ENCODE measurements at regions not wholly inside any gene's neighbourhood (a gene's known extent, or its start where the extent isn't known, plus 50 kb on each side); places are given as distances from the start of the nearest gene placed in this dataset.

DNA sequence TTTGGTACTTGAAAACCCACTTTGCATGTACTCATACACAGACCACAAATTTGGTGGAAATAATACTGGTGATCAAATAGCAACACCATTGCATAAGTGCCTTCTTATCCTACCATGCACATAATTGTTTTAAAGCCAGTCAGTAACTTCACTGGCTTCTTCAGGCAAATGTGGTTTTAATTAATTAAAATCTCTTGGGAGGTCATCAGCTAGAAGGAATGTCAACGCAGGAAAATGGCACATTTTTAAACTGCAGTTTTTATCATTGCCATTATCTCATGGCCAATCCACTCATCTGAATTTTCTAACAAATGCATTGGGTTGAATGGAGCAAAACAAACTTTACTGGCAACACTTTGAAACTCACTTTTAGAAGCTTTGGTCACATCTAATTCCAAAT is 105.7 kb upstream of the ZPLD1 start:
- Histone ChIP-seq H3K79me2 (ENCODE audit: insufficient read depth, low read depth) (no peaks in the 10 kb centered on the region), H3K9ac (no peak overlapping the region), H4K20me1 (ENCODE audit: insufficient read depth) (no peaks in the 10 kb centered on the region), H3K4me2 (no peak overlapping the region), H3K4me1 (ENCODE audit: low read depth, poor library complexity, severe bottlenecking) (no peaks in the 10 kb centered on the region), H3K27me3 (ENCODE audit: insufficient read depth, low read depth) (no peaks in the 10 kb centered on the region), H3K27ac (no peak overlapping the region), H2AFZ (ENCODE audit: low read depth) (no peak overlapping the region), H3K36me3 (ENCODE audit: insufficient read depth) (no peaks in the 10 kb centered on the region), H3K4me3 (IDR thresholded peaks at IDR 0.05; ENCODE audit: insufficient read depth, low read depth, low read length) (no peak overlapping the region)
- TF ChIP-seq, protein P1, sequence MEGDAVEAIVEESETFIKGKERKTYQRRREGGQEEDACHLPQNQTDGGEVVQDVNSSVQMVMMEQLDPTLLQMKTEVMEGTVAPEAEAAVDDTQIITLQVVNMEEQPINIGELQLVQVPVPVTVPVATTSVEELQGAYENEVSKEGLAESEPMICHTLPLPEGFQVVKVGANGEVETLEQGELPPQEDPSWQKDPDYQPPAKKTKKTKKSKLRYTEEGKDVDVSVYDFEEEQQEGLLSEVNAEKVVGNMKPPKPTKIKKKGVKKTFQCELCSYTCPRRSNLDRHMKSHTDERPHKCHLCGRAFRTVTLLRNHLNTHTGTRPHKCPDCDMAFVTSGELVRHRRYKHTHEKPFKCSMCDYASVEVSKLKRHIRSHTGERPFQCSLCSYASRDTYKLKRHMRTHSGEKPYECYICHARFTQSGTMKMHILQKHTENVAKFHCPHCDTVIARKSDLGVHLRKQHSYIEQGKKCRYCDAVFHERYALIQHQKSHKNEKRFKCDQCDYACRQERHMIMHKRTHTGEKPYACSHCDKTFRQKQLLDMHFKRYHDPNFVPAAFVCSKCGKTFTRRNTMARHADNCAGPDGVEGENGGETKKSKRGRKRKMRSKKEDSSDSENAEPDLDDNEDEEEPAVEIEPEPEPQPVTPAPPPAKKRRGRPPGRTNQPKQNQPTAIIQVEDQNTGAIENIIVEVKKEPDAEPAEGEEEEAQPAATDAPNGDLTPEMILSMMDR (conservative IDR thresholded peaks at IDR 0.05; ENCODE audit: low read depth, low read length) = no peak

DNA sequence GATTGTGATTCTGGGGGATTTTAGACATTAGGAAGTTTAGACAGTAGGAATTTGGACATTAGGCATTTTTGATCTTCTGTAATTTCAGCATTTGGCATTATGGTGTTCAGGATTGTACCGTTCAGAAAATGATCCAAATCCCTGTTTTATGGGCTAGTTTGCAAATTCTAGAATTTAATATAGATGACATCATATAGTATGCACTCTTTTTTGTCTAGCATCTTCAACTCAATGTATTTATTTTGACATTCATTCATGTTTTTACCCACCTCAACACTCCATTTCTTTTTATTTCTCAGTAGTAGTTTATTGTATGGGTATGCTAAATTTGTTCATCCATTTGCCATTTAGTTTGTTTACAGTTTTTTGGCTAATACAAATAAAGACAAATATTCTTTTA is 105.3 kb upstream of the ZPLD1 start:
- no peak overlapping the region for H3K9ac ChIP-seq
- no peak overlapping the region for H3K4me2 ChIP-seq
- H2AFZ ChIP-seq (ENCODE audit: low read depth) = no peak overlapping the region
- H3K36me3 ChIP-seq (ENCODE audit: insufficient read depth) = no peaks in the 10 kb centered on the region
- no peak overlapping the region for H3K4me3 ChIP-seq (IDR thresholded peaks at IDR 0.05; ENCODE audit: insufficient read depth, low read depth, low read length)
- TF ChIP-seq, protein P1 (conservative IDR thresholded peaks at IDR 0.05; ENCODE audit: low read depth, low read length) = no peak
- H3K27ac ChIP-seq = no peak overlapping the region
- H3K4me1 ChIP-seq (ENCODE audit: low read depth, poor library complexity, severe bottlenecking) = no peaks in the 10 kb centered on the region
- H3K79me2 ChIP-seq (ENCODE audit: insufficient read depth, low read depth) = no peaks in the 10 kb centered on the region
- H3K27me3 ChIP-seq (ENCODE audit: insufficient read depth, low read depth) = no peaks in the 10 kb centered on the region
- no peaks in the 10 kb centered on the region for H4K20me1 ChIP-seq (ENCODE audit: insufficient read depth)

DNA sequence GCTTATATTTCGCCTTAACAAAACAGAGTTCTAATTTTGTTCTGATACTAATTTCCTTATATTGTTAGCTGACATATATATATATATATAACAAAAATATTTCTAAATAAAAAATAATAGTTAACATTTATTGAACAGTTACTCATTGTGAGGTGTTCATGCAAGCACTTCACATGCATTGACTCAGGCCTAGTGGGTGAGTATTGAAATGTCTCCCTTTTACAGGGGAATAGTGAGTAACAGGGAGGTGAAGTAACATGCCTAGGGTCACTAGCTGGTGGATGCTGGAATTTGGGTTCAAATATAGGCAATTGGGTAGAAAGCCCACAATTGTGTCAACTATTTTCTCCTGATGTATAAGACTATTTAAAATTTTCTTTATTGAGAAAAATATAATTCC is 102.6 kb upstream of the ZPLD1 start:
- Histone ChIP-seq H4K20me1 (ENCODE audit: insufficient read depth) (no peaks in the 10 kb centered on the region), H3K79me2 (ENCODE audit: insufficient read depth, low read depth) (no peaks in the 10 kb centered on the region), H3K27ac (no peak overlapping the region), H3K27me3 (ENCODE audit: insufficient read depth, low read depth) (no peaks in the 10 kb centered on the region), H3K4me2 (no peak overlapping the region), H3K36me3 (ENCODE audit: insufficient read depth) (no peaks in the 10 kb centered on the region), H3K9ac (no peak overlapping the region), H2AFZ (ENCODE audit: low read depth) (no peak overlapping the region), H3K4me1 (ENCODE audit: low read depth, poor library complexity, severe bottlenecking) (no peaks in the 10 kb centered on the region), H3K4me3 (IDR thresholded peaks at IDR 0.05; ENCODE audit: insufficient read depth, low read depth, low read length) (no peak overlapping the region)
- TF ChIP-seq, protein P1 (conservative IDR thresholded peaks at IDR 0.05; ENCODE audit: low read depth, low read length) = no peak

DNA sequence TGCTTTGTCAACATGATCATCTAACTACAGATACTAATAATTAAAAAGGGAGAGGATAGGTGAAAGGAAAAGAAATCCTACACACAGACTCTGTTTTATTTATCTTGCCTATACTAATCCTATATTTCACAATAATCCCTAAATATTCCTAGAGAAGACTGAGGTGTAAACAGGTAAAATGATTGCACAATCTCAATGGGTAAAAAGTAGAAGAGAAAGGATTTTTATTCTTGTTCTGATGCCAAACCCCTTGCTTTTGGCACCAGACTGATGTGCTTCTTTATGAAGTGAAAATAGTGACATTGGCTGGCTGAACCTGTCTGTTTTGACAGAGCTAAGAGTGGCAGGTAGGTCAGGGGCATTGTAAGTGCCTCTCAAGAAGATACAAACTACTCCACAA is 101.9 kb upstream of the ZPLD1 start:
- H3K4me3 ChIP-seq (IDR thresholded peaks at IDR 0.05; ENCODE audit: insufficient read depth, low read depth, low read length) = no peak overlapping the region
- no peak overlapping the region for H3K4me2 ChIP-seq
- no peaks in the 10 kb centered on the region for H3K36me3 ChIP-seq (ENCODE audit: insufficient read depth)
- no peaks in the 10 kb centered on the region for H4K20me1 ChIP-seq (ENCODE audit: insufficient read depth)
- no peak overlapping the region for H3K9ac ChIP-seq
- TF ChIP-seq, protein P1 (conservative IDR thresholded peaks at IDR 0.05; ENCODE audit: low read depth, low read length) = no peak
- H3K79me2 ChIP-seq (ENCODE audit: insufficient read depth, low read depth) = no peaks in the 10 kb centered on the region
- H3K4me1 ChIP-seq (ENCODE audit: low read depth, poor library complexity, severe bottlenecking) = no peaks in the 10 kb centered on the region
- H3K27me3 ChIP-seq (ENCODE audit: insufficient read depth, low read depth) = no peaks in the 10 kb centered on the region
- H3K27ac ChIP-seq = no peak overlapping the region
- H2AFZ ChIP-seq (ENCODE audit: low read depth) = no peak overlapping the region

DNA sequence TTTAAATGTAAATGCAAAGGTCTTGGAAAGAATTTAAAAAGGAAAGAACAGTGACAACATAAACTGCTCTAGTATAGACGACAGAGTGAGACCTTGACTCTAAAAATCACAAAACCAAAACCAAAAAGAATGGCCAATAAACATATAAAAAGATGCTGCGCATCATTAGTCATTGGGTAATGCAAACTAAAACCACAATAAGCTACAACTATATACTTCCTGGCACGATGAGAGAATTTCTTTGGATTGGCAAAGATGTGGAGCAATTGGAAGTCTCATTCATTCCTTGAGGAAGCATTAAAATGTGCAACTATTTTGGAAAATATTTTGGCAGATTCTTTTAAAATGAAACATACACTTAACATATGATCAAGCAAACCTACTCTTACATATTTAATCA is 98.7 kb upstream of the ZPLD1 start:
- Histone ChIP-seq H3K4me2 (no peak overlapping the region), H4K20me1 (ENCODE audit: insufficient read depth) (no peaks in the 10 kb centered on the region), H3K79me2 (ENCODE audit: insufficient read depth, low read depth) (no peaks in the 10 kb centered on the region), H3K36me3 (ENCODE audit: insufficient read depth) (no peaks in the 10 kb centered on the region), H3K4me1 (ENCODE audit: low read depth, poor library complexity, severe bottlenecking) (no peaks in the 10 kb centered on the region), H3K4me3 (IDR thresholded peaks at IDR 0.05; ENCODE audit: insufficient read depth, low read depth, low read length) (no peak overlapping the region), H2AFZ (ENCODE audit: low read depth) (no peak overlapping the region), H3K27me3 (ENCODE audit: insufficient read depth, low read depth) (no peaks in the 10 kb centered on the region), H3K9ac (no peak overlapping the region), H3K27ac (no peak overlapping the region)
- TF ChIP-seq, protein P1 (conservative IDR thresholded peaks at IDR 0.05; ENCODE audit: low read depth, low read length) = no peak
